T1000 (cell line): ENCODE measurements at regions not wholly inside any gene's neighbourhood (a gene's known extent, or its start where the extent isn't known, plus 50 kb on each side); places are given as distances from the start of the nearest gene placed in this dataset.
"Not testable (repeated sequence)": the region's sequence is repeated elsewhere in the genome, so short reads cannot be mapped to it uniquely, and the experiment has no call there.

Source experiments
- DNase-seq: peaks from one replicate; lab custom pipeline; 2025; ENCODE audit warnings: mixed read lengths; lab: John Stamatoyannopoulos, UW

- DNase-seq = no peak
Measured at GRCh38 chr2:143950704-143951103, 569.2 kb downstream of the ZEB2 start.

GRCh38 chr2:143949121-143949848, 570.6 kb downstream of the ZEB2 start:
- DNase-seq = no peak

GRCh38 chr2:143948710-143949109, 571.2 kb downstream of the ZEB2 start:
- no peak for DNase-seq

DNA sequence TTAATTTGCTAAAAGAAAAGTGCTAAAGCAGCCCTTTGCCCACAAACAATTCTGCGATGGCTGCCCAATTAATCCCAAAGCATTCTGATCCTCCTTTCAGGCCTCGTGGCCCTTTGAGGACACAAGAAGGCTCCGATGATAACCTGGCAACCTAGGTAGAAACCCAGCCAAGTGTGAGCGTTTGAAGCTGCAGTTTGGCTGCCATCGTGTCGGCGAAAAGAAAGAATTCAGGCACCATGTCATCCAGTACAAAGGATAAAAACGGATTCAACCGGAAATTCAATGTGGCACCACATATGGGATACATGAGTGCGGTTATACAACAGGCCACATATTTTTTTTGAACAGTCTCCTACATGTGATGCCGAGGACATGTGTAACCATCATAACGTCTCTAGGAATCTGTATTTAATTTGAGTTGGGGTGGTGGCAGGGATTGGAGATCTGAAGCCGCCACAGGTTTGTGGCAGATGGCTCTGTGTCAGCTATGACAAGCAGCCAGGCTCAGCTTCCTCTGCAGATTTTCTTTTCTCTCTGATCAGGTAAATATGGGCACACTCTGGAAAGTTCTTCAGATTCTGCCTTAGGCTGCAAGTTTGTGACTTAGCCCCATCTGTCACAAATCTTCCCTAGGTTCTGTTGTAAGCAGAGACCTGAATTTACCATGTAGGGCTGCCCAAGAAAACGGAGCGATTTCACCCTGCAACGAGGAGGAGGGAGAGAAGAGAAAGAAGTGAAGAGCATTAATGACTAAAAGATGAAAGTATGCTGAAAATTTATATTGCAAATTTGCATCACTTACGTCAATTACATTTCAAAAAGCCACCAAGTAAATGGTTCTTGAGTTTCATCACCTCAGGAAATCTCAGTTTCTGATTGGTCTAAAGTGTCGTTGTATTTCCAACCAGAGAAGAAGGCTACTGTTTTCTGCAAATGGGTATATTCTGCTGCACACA, 573.2 kb downstream of the ZEB2 start:
- DNase-seq = no peak

DNA sequence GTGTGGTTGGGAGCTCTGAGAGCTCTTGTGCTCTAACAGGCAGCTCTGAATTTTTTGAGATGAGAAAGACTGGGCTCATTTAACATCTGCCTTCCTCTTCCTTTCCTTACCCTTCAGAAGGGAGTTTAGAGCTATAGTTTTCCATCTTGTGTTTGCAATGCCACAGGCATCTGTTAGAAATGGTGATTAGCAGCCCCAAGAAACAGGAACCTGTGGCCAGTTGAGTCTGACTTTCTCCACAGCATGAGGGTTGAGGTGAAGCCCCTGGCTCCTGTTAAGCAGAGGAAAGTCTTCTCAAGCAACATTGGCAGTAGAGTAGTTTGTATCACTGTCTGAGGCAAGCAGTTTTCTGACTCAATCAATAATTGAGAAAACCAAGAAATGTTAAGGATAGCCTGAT, 577.4 kb downstream of the ZEB2 start:
- DNase-seq = no peak

DNA sequence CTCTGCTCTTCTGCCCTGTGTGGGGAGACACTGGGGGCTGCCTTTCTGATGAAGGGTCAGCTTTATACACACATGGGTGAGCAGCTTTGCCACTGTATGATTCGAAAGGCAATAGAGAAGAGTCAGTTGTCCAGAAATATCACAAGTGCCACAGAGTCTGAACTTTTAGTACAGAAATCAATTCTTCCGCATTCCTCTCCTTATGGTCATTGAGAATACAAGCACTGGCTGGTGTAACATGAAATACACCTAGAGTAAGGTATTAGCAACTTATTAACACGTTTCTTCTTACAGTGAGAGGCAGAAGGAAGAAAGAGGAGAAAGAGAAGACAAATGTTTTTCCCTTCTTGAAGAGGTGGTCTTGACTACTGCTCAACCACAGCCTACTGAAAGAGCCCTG, 579.2 kb downstream of the ZEB2 start:
- no peak for DNase-seq

DNA sequence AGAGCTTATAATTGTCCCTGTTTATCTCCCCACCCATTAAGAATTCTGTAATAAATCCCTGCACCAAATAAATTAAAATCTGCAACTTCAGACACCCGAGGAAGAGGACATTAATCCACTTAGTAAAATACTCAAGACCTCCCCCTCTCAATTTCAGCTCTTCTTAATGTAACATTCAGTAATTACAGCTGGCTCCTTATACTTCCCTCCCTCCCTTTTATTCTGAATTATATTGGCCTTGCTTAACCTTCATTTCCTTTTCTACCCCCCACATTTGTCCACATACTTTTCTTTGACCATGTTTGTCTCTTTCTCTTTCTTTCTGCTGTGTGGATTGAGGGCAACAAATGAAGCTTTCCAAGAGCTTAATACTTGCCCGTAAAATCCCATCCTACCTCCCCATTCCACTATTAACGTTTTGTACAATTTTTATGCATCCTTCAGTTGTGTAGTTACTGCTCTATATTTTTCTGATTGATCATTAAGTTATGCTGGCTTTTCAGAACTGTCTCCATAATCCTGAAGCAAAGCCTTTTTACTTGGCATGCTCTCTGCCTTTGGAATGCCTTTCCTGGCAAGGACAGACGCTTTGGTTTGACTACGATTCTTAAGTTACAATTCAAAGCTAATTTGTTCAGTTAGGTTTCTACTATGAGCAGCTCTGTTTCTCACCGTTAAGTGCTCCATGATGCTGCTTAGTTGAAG, 580.1 kb downstream of the ZEB2 start:
- DNase-seq = no peak

GRCh38 chr2:143937723-143938350, 582.1 kb downstream of the ZEB2 start:
- DNase-seq = no peak

DNA sequence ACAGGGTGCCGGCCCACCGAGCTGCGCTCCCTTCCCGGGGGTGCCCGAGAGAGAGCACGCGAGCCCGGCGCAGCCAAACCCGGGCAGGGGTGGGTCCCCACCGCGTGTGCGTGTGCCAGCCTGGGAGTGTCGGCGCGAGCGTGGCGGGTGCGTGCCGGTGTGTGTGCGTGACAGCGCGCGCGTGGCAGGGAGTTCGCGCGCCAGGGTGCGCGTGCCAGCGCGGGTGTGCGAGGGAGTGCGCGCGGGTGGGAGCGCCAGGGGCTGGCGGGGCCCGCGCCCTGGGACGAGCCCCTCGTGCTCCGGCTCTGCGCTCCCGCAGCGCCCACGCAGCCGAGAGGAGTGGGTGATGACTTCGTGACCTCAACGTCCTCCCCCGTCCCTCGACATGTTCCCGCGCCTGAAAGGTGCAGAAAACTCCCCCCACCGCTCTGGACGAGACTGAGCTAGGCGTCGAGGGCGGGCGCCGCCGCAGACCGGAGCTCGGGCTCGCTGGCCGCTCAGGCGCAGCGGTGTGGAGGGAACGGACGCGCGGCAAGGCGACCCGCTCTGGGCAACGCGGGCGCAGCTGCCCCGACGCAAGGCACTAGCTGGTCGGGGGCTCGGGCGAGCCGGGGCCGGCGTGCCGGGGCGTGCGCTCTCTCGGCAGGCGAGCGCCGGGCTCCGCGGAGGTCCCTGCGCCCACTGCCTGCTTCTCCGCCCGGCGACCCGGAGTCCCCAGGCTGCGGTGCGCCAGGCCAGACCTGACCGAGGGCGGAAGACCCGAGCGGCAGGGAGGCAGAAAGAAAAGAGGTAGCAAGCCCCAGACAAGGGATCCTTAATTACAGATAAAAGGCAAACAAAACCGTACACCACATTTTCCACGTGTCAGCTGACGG, 582.8 kb downstream of the ZEB2 start:
- DNase-seq = no peak

DNA sequence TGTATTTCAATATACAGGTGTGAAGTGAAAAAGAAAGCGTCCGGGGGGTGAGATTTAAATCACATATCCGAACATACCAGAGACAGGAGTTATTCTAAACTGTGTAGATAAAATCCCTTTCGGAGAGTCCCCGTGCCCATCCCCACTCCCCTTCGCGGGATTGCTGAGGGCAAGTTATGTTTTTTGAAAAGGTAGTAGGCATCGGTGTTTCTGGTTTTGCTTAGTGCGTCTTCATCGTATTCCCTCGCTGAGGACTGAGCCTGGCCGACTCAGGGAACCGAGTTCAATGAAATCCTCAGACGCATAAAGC, 583.4 kb downstream of the ZEB2 start:
- DNase-seq = no peak

- DNase-seq = no peak
Measured at GRCh38 chr2:143935482-143935752, 584.5 kb downstream of the ZEB2 start.

- no peak for DNase-seq
Measured at GRCh38 chr2:143934626-143935481, 585.1 kb downstream of the ZEB2 start.

DNA sequence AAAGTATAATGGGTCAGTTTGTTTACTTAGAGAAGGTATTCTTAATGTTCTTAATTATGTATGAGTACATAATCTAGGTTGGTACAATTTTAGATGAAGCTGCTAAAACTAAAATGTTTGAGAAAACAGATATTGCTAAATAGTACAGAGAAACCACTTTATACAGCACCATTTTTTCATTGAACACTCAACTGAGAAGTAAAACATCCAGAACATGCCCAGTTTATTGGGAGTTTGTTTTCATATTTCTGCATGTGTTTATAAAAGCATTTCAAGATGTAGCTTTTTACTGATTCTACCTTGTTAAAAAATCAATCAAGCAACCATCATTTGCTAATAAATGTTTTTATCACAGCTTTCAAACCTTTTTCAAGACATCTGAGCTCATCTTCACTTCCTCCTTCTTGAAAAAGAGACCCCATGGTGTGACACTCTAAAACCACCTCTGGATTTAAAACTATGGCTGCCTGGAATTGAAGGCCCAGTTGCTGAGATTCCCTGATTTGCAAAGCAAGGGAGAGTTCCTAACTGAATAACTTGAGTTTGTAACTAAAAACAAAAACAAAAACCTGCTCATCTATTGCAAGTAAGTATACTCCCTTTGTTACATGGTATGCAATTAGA, 585.9 kb downstream of the ZEB2 start:
- DNase-seq = no peak

DNA sequence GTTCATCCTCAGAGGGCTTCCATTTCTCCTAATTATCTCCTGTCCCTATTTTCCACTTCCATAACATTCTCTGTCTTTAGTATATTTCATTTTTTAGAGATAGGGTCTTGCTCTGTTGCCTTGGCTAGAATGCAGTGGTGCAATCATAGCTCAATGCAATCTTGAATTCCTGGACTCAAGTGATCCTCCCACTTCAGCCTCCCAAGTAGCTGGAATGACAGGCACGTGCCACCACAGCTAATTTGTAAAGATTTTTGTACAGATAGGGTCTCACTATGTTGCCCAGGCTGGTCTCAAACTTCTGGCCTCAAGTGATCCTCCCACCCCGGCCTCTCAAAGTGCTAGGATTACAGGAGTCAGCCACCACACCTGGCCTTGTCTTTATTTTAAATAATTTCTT, 589.0 kb downstream of the ZEB2 start:
- DNase-seq = no peak

DNA sequence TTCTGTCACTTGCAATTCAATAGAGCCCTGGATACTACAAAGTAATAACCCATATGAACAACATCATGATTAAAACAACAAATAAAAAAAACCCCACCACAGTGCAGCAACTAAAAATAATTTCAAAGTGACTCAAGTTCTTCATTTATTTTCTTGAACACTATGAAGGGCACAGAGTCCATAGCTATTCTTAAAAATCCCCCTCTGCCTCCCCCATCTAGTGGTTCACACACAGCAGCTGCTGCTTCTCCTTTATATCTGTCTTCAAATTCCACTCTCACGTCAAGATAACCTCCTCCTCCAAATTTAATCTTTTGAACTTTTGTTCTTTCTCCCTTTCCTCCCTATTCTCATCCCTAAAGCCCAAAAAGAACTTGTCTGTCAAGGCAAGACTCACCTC, 591.3 kb downstream of the ZEB2 start:
- DNase-seq = no peak

DNA sequence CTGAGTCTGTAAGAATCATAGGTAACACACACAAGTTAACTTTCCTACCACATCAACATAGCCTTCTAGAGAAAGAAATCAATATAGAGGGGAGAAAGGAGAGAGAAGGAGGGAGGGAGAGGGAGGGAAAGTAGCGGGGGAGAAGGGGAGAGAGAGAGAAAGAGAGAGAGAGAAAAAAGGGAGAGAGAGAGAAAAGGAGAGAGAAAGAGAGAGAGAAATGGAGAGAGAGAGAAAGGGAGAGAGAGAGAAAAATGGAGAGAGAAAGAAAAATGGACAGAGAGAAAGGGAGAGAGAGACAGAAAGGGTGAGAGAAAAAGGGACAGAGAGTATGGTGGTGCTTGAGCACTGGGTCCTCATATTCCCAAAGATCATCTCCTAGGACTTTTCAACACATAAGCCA, 591.7 kb downstream of the ZEB2 start:
- no peak for DNase-seq

GRCh38 chr2:143926736-143927135, 593.2 kb downstream of the ZEB2 start:
- no peak for DNase-seq

DNA sequence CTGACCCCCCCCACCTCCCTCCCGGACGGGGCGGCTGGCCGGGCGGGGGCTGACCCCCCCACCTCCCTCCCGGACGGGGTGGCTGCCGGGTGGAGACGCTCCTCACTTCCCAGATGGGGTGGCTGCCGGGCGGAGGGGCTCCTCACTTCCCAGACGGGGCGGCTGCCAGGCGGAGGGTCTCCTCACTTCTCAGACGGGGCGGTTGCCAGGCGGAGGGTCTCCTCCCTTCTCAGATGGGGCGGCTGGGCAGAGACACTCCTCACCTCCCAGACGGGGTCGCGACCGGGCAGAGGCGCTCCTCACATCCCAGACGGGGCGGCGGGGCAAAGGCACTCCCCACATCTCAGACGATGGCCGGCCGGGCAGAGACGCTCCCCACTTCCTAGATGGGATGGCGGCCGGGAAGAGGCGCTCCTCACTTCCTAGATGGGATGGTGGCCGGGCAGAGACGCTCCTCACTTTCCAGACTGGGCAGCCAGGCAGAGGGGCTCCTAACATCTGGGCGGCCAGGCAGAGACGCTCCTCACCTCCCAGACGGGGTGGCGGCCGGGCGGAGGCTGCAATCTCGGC, 597.6 kb downstream of the ZEB2 start:
- DNase-seq = not testable (repeated sequence)

- no peak for DNase-seq
Measured at GRCh38 chr2:143918465-143918989, 601.4 kb downstream of the ZEB2 start.

GRCh38 chr2:143916781-143917180, 603.1 kb downstream of the ZEB2 start:
- DNase-seq = no peak
